CD14-positive monocyte (primary cell): ENCODE measurements at regions not wholly inside any gene's neighbourhood (a gene's known extent, or its start where the extent isn't known, plus 50 kb on each side); places are given as distances from the start of the nearest gene placed in this dataset.

Experiments
- DNase-seq, 3 donors: peaks; one replicate each; pipeline ENCODE4 v3.0.0-alpha.2; 2011 to 2022
- H2AFZ ChIP-seq: 2 replicates; pipeline ENCODE4 v1.6.0; 2012; ENCODE audit warnings: mild to moderate bottlenecking, low read depth, low read length, inconsistent platforms; ENCODE audit not compliant: insufficient read depth, poor library complexity, severe bottlenecking
- H3K27ac ChIP-seq, 2 donors: 1 replicate in 1 of 2; 2 replicates in 1 of 2; pipeline ENCODE4 v1.5.1; 2012 to 2013; ENCODE audit warnings: low read length in 2 of 2, control low read depth in 1 of 2, inconsistent platforms in 1 of 2, low read depth in 1 of 2, mild to moderate bottlenecking in 1 of 2
- H3K27me3 ChIP-seq, 2 donors: one replicate each; pipeline versions ENCODE4 v1.6.0 to v1.6.1; 2011 to 2013; ENCODE audit warnings: low read length in 2 of 2; ENCODE audit not compliant: control insufficient read depth in 2 of 2, insufficient read depth in 2 of 2
- H3K36me3 ChIP-seq, 2 donors: replicated peaks in 1 of 2; 1 replicate in 1 of 2; 2 replicates in 1 of 2; pipeline versions ENCODE4 v1.5.1 to v1.6.1; 2012 to 2013; ENCODE audit warnings: low read length in 2 of 2, control low read depth in 1 of 2, inconsistent platforms in 1 of 2, mild to moderate bottlenecking in 1 of 2; ENCODE audit not compliant: insufficient read depth in 2 of 2, control insufficient read depth in 1 of 2
- H3K4me1 ChIP-seq, 2 donors: 1 replicate in 1 of 2; 2 replicates in 1 of 2; pipeline versions ENCODE4 v1.5.1 to v1.6.1; 2012 to 2013; ENCODE audit warnings: low read length in 2 of 2, control low read depth in 1 of 2, inconsistent platforms in 1 of 2, mild to moderate bottlenecking in 1 of 2, moderate library complexity in 1 of 2; ENCODE audit not compliant: insufficient read depth in 2 of 2, control insufficient read depth in 1 of 2
- H3K4me2 ChIP-seq: replicated peaks from 2 replicates; pipeline ENCODE3; 2012; ENCODE audit warnings: low read length, moderate library complexity, mild to moderate bottlenecking; ENCODE audit not compliant: poor library complexity, severe bottlenecking; ENCODE audit errors: extremely low read depth
- H3K4me3 ChIP-seq, 3 experiments: fragments of 200-600 bp in 1 of 3; sonication (generic) in 1 of 3; replicated peaks in 1 of 3; 1 replicate in 2 of 3; 2 replicates in 1 of 3; pipeline ENCODE4 v1.5.1; 2011 to 2013; ENCODE audit warnings: low read length in 3 of 3, mild to moderate bottlenecking in 3 of 3, control low read depth in 2 of 3, low read depth in 2 of 3, inconsistent platforms in 1 of 3, moderate library complexity in 1 of 3
- H3K79me2 ChIP-seq: 2 replicates; pipeline ENCODE4 v1.6.0; 2012; ENCODE audit warnings: mild to moderate bottlenecking, control low read depth, inconsistent platforms, low read length, moderate library complexity; ENCODE audit not compliant: insufficient read depth
- H3K9ac ChIP-seq: 2 replicates; pipeline ENCODE4 v1.6.0; 2017; ENCODE audit warnings: low read length, mild to moderate bottlenecking; ENCODE audit not compliant: insufficient read depth, poor library complexity, severe bottlenecking
- H3K9me3 ChIP-seq, 2 donors: replicated peaks in 1 of 2; 1 replicate in 1 of 2; 2 replicates in 1 of 2; pipeline versions ENCODE4 v1.5.1 to v1.6.1; 2012 to 2013; ENCODE audit warnings: low read length in 2 of 2, control low read depth in 1 of 2; ENCODE audit not compliant: control insufficient read depth in 1 of 2, insufficient read depth in 1 of 2
- H4K20me1 ChIP-seq: 2 replicates; pipeline ENCODE4 v1.6.0; 2012; ENCODE audit warnings: mild to moderate bottlenecking, low read length, control low read depth, moderate library complexity; ENCODE audit not compliant: insufficient read depth
- H3K27ac Mint-ChIP-seq, 7 donors: one replicate each; pipeline ENCODE4 v1.8.0; 2020; ENCODE audit warnings: mild to moderate bottlenecking in 7 of 7, mixed read lengths in 7 of 7, moderate library complexity in 6 of 7, inconsistent platforms in 2 of 7
- H3K27me3 Mint-ChIP-seq, 3 donors: one replicate each; pipeline ENCODE4 v1.8.0; 2021 to 2022; ENCODE audit warnings: low read depth in 3 of 3, mild to moderate bottlenecking in 3 of 3, mixed read lengths in 3 of 3, moderate library complexity in 3 of 3, inconsistent platforms in 1 of 3
- H3K36me3 Mint-ChIP-seq, 2 donors: one replicate each; pipeline ENCODE4 v1.8.0; 2020; ENCODE audit warnings: mixed read lengths in 2 of 2, inconsistent platforms in 1 of 2, mild to moderate bottlenecking in 1 of 2
- H3K4me1 Mint-ChIP-seq: one replicate; pipeline ENCODE4 v1.8.0; 2020; ENCODE audit warnings: mild to moderate bottlenecking, mixed read lengths
- H3K4me3 Mint-ChIP-seq, 2 donors: one replicate each; pipeline ENCODE4 v1.8.0; 2020; ENCODE audit warnings: mild to moderate bottlenecking in 2 of 2, mixed read lengths in 2 of 2, moderate library complexity in 1 of 2
- H3K9me3 Mint-ChIP-seq, 7 donors: one replicate each; pipeline ENCODE4 v1.8.0; 2020 to 2022; ENCODE audit warnings: mixed read lengths in 7 of 7, mild to moderate bottlenecking in 6 of 7, moderate library complexity in 6 of 7, inconsistent platforms in 2 of 7
- CTCF ChIP-seq: fragments of 200-600 bp; IDR thresholded peaks from one replicate; pipeline ENCODE4 v1.8.0; 2022; ENCODE audit warnings: antibody characterized with exemption, mild to moderate bottlenecking
- WGBS: methylation state at CpG from one replicate; pipeline ENCODE4 v1.1.5; 2013; ENCODE audit warnings: missing lambda C conversion rate; ENCODE audit not compliant: insufficient coverage; 5-methylcytosine and 5-hydroxymethylcytosine counted together
- intact Hi-C, 2 donors: fragments of 100-400 bp; cut with micrococcal nuclease; formaldehyde crosslinking; loops; one replicate each; pipeline versions ENCODE4 v1.15.0 to v1.15.1; 2023

GRCh38 chr1:90210633-90211491 lies 216.0 kb downstream of the ZNF326 start:
- peaks cover 1 to 4% (median 3%) of the 10 kb centered on the region in 3 donors for H3K27me3 Mint-ChIP-seq
- 97% methylated on average over 3 of the region's 6 CpGs for WGBS

GRCh38 chr1:90208949-90209348 lies 214.0 kb downstream of the ZNF326 start:
- Histone ChIP-seq H3K4me3 (no peak overlapping the region), H4K20me1 (no peaks in the 10 kb centered on the region), H3K4me1 (no peaks in the 10 kb centered on the region), H2AFZ (no peak overlapping the region), H3K9ac (no peak overlapping the region), H3K4me2 (no peak overlapping the region), H3K9me3 (no peaks in the 10 kb centered on the region), H3K36me3 (no peaks in the 10 kb centered on the region), H3K79me2 (no peaks in the 10 kb centered on the region), H3K27ac (no peak overlapping the region), H3K27me3 (no peaks in the 10 kb centered on the region)
- Mint-ChIP-seq H3K9me3 (no peaks in the 10 kb centered on the region), H3K36me3 (no peaks in the 10 kb centered on the region), H3K27ac (no peak overlapping the region), H3K27me3 (peaks cover 1 to 4% (median 3%) of the 10 kb centered on the region in 3 donors), H3K4me3 (no peak overlapping the region), H3K4me1 (no peaks in the 10 kb centered on the region)
- WGBS: no CpG with 5 or more reads among the region's 5 CpGs
- intact Hi-C loops: no loop called here
- DNase-seq: no peak
- no peak for TF ChIP-seq CTCF

More at GRCh38 chr1:90210633-90211491, 216.0 kb downstream of the ZNF326 start:
- H3K4me3 Mint-ChIP-seq: no peak overlapping the region
- H3K36me3 Mint-ChIP-seq: no peaks in the 10 kb centered on the region
- no peaks in the 10 kb centered on the region for H3K27me3 ChIP-seq
- no peaks in the 10 kb centered on the region for H3K9me3 ChIP-seq
- H3K4me2 ChIP-seq: no peak overlapping the region
- H3K79me2 ChIP-seq: no peaks in the 10 kb centered on the region
- no peak overlapping the region for H2AFZ ChIP-seq
- no peak overlapping the region for H3K4me3 ChIP-seq
- no peaks in the 10 kb centered on the region for H3K4me1 ChIP-seq
- no peaks in the 10 kb centered on the region for H3K4me1 Mint-ChIP-seq
- no peaks in the 10 kb centered on the region for H3K36me3 ChIP-seq
- H3K27ac Mint-ChIP-seq: no peak overlapping the region
- DNase-seq: no peak
- H4K20me1 ChIP-seq: no peaks in the 10 kb centered on the region
- H3K9me3 Mint-ChIP-seq: no peaks in the 10 kb centered on the region
- no peak for TF ChIP-seq CTCF
- H3K9ac ChIP-seq: no peak overlapping the region
- intact Hi-C loops: no loop called here
- no peak overlapping the region for H3K27ac ChIP-seq
